Hepatocyte (in vitro differentiated cells): ENCODE measurements at regions not wholly inside any gene's neighbourhood (a gene's known extent, or its start where the extent isn't known, plus 50 kb on each side); places are given as distances from the start of the nearest gene placed in this dataset.

Source experiments
- DNase-seq: peaks from one replicate; pipeline ENCODE4 v3.0.0-alpha.2; 2016; ENCODE audit warnings: low spot score
- H2AFZ ChIP-seq: fragments of 200-600 bp; sonication (generic); 2 replicates; pipeline ENCODE4 v1.6.0; 2016; ENCODE audit warnings: antibody characterized with exemption, mild to moderate bottlenecking
- H3K27ac ChIP-seq: fragments of 200-600 bp; sonication (generic); 2 replicates; pipeline ENCODE4 v1.5.1; 2016; ENCODE audit warnings: mild to moderate bottlenecking
- H3K27me3 ChIP-seq: fragments of 200-600 bp; sonication (generic); 2 replicates; pipeline ENCODE4 v1.6.1; 2016
- H3K36me3 ChIP-seq: fragments of 200-600 bp; sonication (generic); replicated peaks from 2 replicates; pipeline ENCODE4 v1.5.1; 2016; ENCODE audit warnings: low read depth; ENCODE audit not compliant: insufficient read depth
- H3K4me1 ChIP-seq: fragments of 200-600 bp; sonication (generic); 2 replicates; pipeline ENCODE4 v1.5.1; 2016; ENCODE audit warnings: mild to moderate bottlenecking, moderate library complexity; ENCODE audit not compliant: insufficient read depth
- H3K4me2 ChIP-seq: fragments of 200-600 bp; sonication (generic); 2 replicates; pipeline ENCODE4 v1.6.0; 2016
- H3K4me3 ChIP-seq: fragments of 200-600 bp; sonication (generic); 2 replicates; pipeline ENCODE4 v1.5.1; 2016; ENCODE audit warnings: mild to moderate bottlenecking
- H3K79me2 ChIP-seq: fragments of 200-600 bp; sonication (generic); 2 replicates; pipeline ENCODE4 v1.6.0; 2017; ENCODE audit warnings: mild to moderate bottlenecking
- H3K9me2 ChIP-seq: fragments of 200-600 bp; sonication (generic); replicated peaks from 2 replicates; pipeline ENCODE4 v1.6.0; 2017; ENCODE audit warnings: mild to moderate bottlenecking; ENCODE audit not compliant: insufficient read depth
- H3K9me3 ChIP-seq: fragments of 200-600 bp; sonication (generic); 2 replicates; pipeline ENCODE4 v1.5.1; 2016; ENCODE audit warnings: low read depth, mild to moderate bottlenecking
- H4K20me1 ChIP-seq: fragments of 200-600 bp; sonication (generic); 2 replicates; pipeline ENCODE4 v1.6.0; 2016; ENCODE audit warnings: mild to moderate bottlenecking; ENCODE audit not compliant: insufficient read depth, poor library complexity, severe bottlenecking
- EZH2 ChIP-seq: fragments of 200-600 bp; sonication (generic); IDR thresholded peaks from 2 replicates; pipeline ENCODE4 v1.6.1; 2016; ENCODE audit warnings: antibody characterized with exemption, mild to moderate bottlenecking, borderline replicate concordance
- EZH2phosphoT487 ChIP-seq: fragments of 200-600 bp; sonication (generic); IDR thresholded peaks from one replicate; pipeline ENCODE4 v1.6.1; 2018; ENCODE audit warnings: antibody characterized with exemption, mild to moderate bottlenecking, low read depth, moderate library complexity; ENCODE audit not compliant: unreplicated experiment, severe bottlenecking
- WGBS: methylation state at CpG from one replicate; pipeline ENCODE4 v1.1.6; 2016; ENCODE audit warnings: low lambda C conversion rate; ENCODE audit errors: missing lambda C conversion rate; 5-methylcytosine and 5-hydroxymethylcytosine counted together
- TF ChIP-seq, protein P1 (sequence below): fragments of 200-600 bp; sonication (generic); IDR thresholded peaks from 2 replicates; pipeline ENCODE4 v1.5.1; 2016; ENCODE audit warnings: antibody characterized with exemption, mild to moderate bottlenecking; ENCODE audit not compliant: poor library complexity

DNA sequence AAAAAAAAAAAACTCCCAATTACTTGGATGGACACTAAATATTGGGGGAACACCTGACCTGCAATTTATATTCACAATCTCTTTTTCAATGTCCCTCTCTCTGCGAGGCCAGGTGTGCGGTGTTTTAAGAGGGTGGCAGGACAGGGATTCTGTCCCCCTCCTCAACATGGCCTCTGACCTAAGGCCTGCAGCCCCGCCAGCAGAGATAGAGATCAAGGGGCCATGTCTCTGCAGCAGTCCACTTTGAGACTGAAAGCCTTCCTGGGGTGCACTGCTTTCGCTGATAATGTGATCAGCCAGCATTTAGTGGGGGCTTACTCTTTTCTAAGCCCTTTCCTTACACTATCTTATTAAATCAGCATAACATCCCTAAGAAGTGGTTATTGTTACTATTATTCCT lies 419.9 kb downstream of the OCA2 start:
- Histone ChIP-seq H3K9me3 (no peaks in the 10 kb centered on the region), H3K4me2 (peak overlapping the region; percentile 67), H3K4me3 (no peak overlapping the region), H3K79me2 (no peaks in the 10 kb centered on the region), H3K4me1 (no peaks in the 10 kb centered on the region), H3K27me3 (no peaks in the 10 kb centered on the region), H2AFZ (no peak overlapping the region), H3K36me3 (no peaks in the 10 kb centered on the region), H3K27ac (peak overlapping the region; percentile 14), H3K9me2 (no peaks in the 10 kb centered on the region), H4K20me1 (no peaks in the 10 kb centered on the region)
- WGBS = 74% methylated on average over 4 of the region's 4 CpGs
- TF ChIP-seq, protein P1, sequence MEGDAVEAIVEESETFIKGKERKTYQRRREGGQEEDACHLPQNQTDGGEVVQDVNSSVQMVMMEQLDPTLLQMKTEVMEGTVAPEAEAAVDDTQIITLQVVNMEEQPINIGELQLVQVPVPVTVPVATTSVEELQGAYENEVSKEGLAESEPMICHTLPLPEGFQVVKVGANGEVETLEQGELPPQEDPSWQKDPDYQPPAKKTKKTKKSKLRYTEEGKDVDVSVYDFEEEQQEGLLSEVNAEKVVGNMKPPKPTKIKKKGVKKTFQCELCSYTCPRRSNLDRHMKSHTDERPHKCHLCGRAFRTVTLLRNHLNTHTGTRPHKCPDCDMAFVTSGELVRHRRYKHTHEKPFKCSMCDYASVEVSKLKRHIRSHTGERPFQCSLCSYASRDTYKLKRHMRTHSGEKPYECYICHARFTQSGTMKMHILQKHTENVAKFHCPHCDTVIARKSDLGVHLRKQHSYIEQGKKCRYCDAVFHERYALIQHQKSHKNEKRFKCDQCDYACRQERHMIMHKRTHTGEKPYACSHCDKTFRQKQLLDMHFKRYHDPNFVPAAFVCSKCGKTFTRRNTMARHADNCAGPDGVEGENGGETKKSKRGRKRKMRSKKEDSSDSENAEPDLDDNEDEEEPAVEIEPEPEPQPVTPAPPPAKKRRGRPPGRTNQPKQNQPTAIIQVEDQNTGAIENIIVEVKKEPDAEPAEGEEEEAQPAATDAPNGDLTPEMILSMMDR = no peak
- TF ChIP-seq EZH2phosphoT487 (no peak), EZH2 (no peak)
- no peak for DNase-seq

DNA sequence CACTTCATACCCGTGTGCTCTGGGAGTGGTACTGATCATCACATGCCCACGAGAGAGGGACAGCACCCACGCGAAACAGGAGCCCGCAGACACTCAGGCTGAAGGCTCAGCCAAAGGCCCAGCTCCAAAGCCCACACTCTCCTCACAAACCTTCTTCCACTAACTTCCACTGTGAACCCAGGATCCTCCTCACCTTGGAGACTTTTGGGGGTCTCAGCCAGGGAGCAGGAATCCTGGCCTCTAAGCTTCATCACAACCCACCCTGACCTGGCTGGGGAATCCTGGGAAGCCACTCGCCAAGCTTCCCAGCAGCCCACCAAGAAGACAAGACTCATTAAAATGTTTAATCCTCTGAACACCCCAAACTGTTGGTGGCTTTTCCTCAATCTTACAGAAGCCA lies 421.2 kb downstream of the OCA2 start:
- Histone ChIP-seq H3K9me3 (no peaks in the 10 kb centered on the region), H3K9me2 (no peaks in the 10 kb centered on the region), H3K4me2 (no peak overlapping the region), H3K36me3 (no peaks in the 10 kb centered on the region), H3K27me3 (no peaks in the 10 kb centered on the region), H2AFZ (no peak overlapping the region), H3K27ac (no peak overlapping the region), H4K20me1 (no peaks in the 10 kb centered on the region), H3K79me2 (no peaks in the 10 kb centered on the region), H3K4me3 (no peak overlapping the region), H3K4me1 (no peaks in the 10 kb centered on the region)
- DNase-seq = no peak
- TF ChIP-seq, protein P1 = no peak
- TF ChIP-seq EZH2 = no peak
- no peak for TF ChIP-seq EZH2phosphoT487
- WGBS = 94% methylated on average over 6 of the region's 6 CpGs

- TF ChIP-seq, protein P1 = no peak
- TF ChIP-seq EZH2 (no peak), EZH2phosphoT487 (no peak)
- 94% methylated on average over 9 of the region's 9 CpGs for WGBS
- Histone ChIP-seq H3K4me1 (no peaks in the 10 kb centered on the region), H4K20me1 (no peaks in the 10 kb centered on the region), H3K4me3 (no peak overlapping the region), H3K4me2 (no peak overlapping the region), H3K9me3 (no peaks in the 10 kb centered on the region), H3K27ac (no peak overlapping the region), H3K36me3 (no peaks in the 10 kb centered on the region), H3K79me2 (no peaks in the 10 kb centered on the region), H2AFZ (no peak overlapping the region), H3K9me2 (no peaks in the 10 kb centered on the region), H3K27me3 (no peaks in the 10 kb centered on the region)
- DNase-seq = no peak
Observed at GRCh38 chr15:27676647-27677046, 422.5 kb downstream of the OCA2 start.

DNA sequence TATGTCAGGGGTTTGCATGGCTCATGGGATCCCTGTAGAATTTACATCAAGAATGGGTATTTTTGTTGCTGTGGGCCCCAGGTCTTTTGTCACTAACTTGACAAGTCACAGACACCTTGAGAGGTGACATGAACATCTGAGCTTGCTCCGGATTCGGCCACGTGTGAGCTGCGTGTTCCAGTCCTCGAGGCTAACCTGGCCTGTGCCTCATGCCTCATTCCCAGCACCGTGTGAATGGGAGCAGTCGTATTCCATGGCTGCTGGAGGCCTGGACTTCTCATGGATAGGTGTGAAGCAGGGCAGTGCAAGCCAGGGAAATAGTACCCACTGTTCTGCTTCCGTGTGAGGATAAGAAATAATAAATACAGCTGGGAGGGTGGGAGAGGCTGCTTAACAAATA lies 423.5 kb downstream of the OCA2 start:
- no peak overlapping the region for H3K4me3 ChIP-seq
- no peaks in the 10 kb centered on the region for H4K20me1 ChIP-seq
- no peaks in the 10 kb centered on the region for H3K9me3 ChIP-seq
- H3K27ac ChIP-seq = no peak overlapping the region
- no peak overlapping the region for H2AFZ ChIP-seq
- 83% methylated on average over 8 of the region's 8 CpGs for whole genome bisulfite sequencing
- H3K4me1 ChIP-seq = no peaks in the 10 kb centered on the region
- no peaks in the 10 kb centered on the region for H3K36me3 ChIP-seq
- no peak overlapping the region for H3K4me2 ChIP-seq
- no peaks in the 10 kb centered on the region for H3K27me3 ChIP-seq
- H3K79me2 ChIP-seq = no peaks in the 10 kb centered on the region
- DNase-seq = no peak
- no peaks in the 10 kb centered on the region for H3K9me2 ChIP-seq
- TF ChIP-seq EZH2 (no peak), EZH2phosphoT487 (no peak)
- TF ChIP-seq, protein P1 = no peak
